Thoracic aorta (tissue), 2 donors: ENCODE measurements at regions not wholly inside any gene's neighbourhood (a gene's known extent, or its start where the extent isn't known, plus 50 kb on each side); places are given as distances from the start of the nearest gene placed in this dataset.
A peak's percentile ranks its signal among the peaks of the same experiment; 100 is the strongest.

Experiments used
- ATAC-seq: fragments of 150-250 bp; one replicate; pipeline ENCODE4 v1.8.0; 2017; ENCODE audit warnings: low read depth; ENCODE audit not compliant: insufficient number of reproducible peaks, low FRiP score
- DNase-seq: peaks from one replicate; pipeline ENCODE4 v3.0.0-alpha.2; 2020; ENCODE audit warnings: low spot score
- H3K27ac ChIP-seq, 2 donors: fragments of 200-600 bp; sonication (generic); 1 replicate in 1 of 2; 2 replicates in 1 of 2; pipeline ENCODE4 v1.5.1; 2016; ENCODE audit warnings: mild to moderate bottlenecking in 2 of 2, moderate library complexity in 2 of 2
- H3K27me3 ChIP-seq: fragments of 200-600 bp; sonication (generic); replicated peaks from 2 replicates; pipeline ENCODE4 v1.6.0; 2016; ENCODE audit warnings: mild to moderate bottlenecking; ENCODE audit not compliant: insufficient read depth
- H3K36me3 ChIP-seq: fragments of 200-600 bp; sonication (generic); one replicate; pipeline ENCODE4 v1.5.1; 2016
- H3K4me1 ChIP-seq, 2 donors: fragments of 200-600 bp; sonication (generic); 1 replicate in 1 of 2; 2 replicates in 1 of 2; pipeline versions ENCODE4 v1.5.1 to v1.6.0; 2016; ENCODE audit warnings: low read depth in 2 of 2, mild to moderate bottlenecking in 1 of 2; ENCODE audit not compliant: control insufficient read depth in 1 of 2
- H3K4me3 ChIP-seq: fragments of 200-600 bp; sonication (generic); 2 replicates; pipeline ENCODE4 v1.5.1; 2016; ENCODE audit warnings: mild to moderate bottlenecking
- H3K9me3 ChIP-seq: fragments of 200-600 bp; sonication (generic); 2 replicates; pipeline ENCODE4 v1.5.1; 2016
- TF ChIP-seq, protein P1 (sequence below): fragments of 200-600 bp; sonication (generic); IDR thresholded peaks from one replicate; pipeline ENCODE4 v1.5.1; 2019; ENCODE audit warnings: antibody characterized with exemption

DNA sequence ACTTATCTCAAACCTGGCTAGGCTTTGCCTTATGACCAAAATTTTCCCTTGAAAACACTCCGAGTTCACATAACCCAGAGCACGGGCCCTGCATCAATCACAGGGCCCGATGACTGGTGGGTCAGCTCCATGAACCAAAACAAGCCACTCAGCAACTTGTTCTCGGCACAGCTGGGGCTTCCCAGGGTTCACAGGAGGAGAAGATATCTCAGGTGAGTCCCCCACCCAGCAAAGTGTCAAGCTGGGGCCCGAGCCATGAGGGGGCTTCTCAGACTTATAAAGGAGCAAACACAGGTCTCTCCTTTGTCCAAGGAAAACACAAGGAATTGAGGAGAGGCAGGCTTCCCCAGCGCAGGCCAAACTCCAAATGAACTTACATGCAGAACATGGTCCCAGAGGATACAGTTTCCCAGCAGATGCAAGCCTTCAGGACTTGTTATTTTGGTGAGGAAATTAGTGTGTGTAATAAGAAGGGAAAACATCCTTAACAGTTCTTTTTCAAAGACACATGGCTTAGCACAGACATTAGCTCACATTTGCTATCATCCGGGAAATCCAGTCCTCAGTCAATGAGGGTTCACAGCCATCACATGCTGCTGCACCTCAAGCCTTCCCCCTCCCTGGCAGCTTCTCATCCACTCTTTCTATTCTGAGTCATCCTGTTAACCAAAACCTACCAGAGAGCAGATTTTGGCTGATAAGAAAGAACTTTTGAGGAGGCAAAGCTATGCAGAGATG is 98.1 kb upstream of the NFIA start:
- TF ChIP-seq, protein P1, sequence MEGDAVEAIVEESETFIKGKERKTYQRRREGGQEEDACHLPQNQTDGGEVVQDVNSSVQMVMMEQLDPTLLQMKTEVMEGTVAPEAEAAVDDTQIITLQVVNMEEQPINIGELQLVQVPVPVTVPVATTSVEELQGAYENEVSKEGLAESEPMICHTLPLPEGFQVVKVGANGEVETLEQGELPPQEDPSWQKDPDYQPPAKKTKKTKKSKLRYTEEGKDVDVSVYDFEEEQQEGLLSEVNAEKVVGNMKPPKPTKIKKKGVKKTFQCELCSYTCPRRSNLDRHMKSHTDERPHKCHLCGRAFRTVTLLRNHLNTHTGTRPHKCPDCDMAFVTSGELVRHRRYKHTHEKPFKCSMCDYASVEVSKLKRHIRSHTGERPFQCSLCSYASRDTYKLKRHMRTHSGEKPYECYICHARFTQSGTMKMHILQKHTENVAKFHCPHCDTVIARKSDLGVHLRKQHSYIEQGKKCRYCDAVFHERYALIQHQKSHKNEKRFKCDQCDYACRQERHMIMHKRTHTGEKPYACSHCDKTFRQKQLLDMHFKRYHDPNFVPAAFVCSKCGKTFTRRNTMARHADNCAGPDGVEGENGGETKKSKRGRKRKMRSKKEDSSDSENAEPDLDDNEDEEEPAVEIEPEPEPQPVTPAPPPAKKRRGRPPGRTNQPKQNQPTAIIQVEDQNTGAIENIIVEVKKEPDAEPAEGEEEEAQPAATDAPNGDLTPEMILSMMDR = no peak
- Histone ChIP-seq H3K4me1 (peaks cover 24 to 82% of the 10 kb centered on the region in 2 donors), H3K27ac (peak overlapping the region; percentile 88 to 94), H3K4me3 (peak overlapping the region; percentile 12), H3K36me3 (no peaks in the 10 kb centered on the region), H3K9me3 (no peaks in the 10 kb centered on the region), H3K27me3 (no peaks in the 10 kb centered on the region)
- peak; percentile 71 for ATAC-seq
- no peak for DNase-seq

DNA sequence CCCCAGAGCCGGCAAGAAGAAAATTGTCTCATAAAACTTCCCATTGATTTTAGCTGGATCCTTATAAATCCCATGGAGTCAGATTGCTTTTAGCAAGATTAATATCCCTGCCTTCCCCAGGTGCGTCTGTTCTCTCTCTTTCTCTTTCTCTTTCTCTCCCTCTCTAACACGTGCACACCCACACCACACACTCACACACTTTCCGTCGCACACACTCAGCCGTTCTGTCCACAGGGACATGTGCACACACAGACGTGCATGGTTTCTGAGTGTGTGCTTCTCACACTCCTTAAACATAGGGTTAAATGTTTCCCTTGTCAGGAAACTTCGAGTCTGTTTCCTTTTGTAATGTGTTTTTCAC is 98.7 kb upstream of the NFIA start:
- TF ChIP-seq, protein P1 = no peak
- no peaks in the 10 kb centered on the region for H3K36me3 ChIP-seq
- DNase-seq (no peak), ATAC-seq (no peak)
- H3K4me3 ChIP-seq = peak overlapping the region; percentile 12
- peaks cover 24 to 82% of the 10 kb centered on the region in 2 donors for H3K4me1 ChIP-seq
- no peaks in the 10 kb centered on the region for H3K9me3 ChIP-seq
- H3K27ac ChIP-seq = peak overlapping the region; percentile 88 to 94
- H3K27me3 ChIP-seq = no peaks in the 10 kb centered on the region

DNA sequence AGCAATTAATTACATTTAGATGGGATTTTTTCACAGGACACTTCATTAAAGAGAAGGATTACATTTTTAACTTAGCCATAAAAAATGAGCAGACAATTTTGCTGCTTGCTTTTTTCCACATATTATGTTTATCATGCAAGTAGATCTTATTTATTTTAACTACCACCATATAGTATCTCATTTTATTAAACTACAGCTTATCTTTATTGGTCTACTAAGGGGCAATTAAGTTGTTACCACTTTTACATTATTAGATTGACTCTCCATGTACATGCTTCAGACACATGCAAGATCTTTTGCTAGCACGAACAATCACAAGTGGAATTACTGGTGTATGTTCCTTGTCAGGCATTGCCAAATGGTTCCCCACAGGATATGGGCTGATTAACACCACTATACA is 99.8 kb upstream of the NFIA start:
- Histone ChIP-seq H3K9me3 (no peaks in the 10 kb centered on the region), H3K36me3 (no peaks in the 10 kb centered on the region), H3K4me1 (peaks cover 24 to 75% of the 10 kb centered on the region in 2 donors), H3K27me3 (no peaks in the 10 kb centered on the region), H3K4me3 (no peak overlapping the region), H3K27ac (peak overlapping the region; percentile 88 to 94)
- DNase-seq (no peak), ATAC-seq (no peak)
- TF ChIP-seq, protein P1 = no peak

DNA sequence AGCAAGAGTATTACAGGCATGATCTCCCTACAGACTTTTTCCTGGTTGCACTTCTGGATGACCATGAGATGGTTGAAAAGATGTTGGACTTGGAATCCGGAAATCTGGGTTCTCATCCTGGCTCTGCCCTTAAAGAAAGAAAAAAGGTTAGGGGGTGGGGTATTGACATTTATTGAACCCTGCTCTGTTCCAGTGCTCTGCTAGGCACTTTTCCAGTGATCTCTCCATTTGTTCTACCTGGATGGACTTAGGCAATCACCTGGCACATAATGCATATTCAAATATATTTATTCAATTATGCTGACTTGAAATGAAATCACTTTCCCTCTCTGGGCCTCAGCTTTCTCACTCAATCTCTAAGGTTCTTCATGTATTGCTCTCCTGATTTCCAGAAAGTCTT is 101.0 kb upstream of the NFIA start:
- DNase-seq (no peak), ATAC-seq (no peak)
- Histone ChIP-seq H3K4me3 (no peak overlapping the region), H3K27me3 (no peaks in the 10 kb centered on the region), H3K9me3 (no peaks in the 10 kb centered on the region), H3K36me3 (no peaks in the 10 kb centered on the region), H3K4me1 (peaks cover 29 to 78% of the 10 kb centered on the region in 2 donors), H3K27ac (peak overlapping the region; percentile 88 to 94)
- TF ChIP-seq, protein P1 = no peak

DNA sequence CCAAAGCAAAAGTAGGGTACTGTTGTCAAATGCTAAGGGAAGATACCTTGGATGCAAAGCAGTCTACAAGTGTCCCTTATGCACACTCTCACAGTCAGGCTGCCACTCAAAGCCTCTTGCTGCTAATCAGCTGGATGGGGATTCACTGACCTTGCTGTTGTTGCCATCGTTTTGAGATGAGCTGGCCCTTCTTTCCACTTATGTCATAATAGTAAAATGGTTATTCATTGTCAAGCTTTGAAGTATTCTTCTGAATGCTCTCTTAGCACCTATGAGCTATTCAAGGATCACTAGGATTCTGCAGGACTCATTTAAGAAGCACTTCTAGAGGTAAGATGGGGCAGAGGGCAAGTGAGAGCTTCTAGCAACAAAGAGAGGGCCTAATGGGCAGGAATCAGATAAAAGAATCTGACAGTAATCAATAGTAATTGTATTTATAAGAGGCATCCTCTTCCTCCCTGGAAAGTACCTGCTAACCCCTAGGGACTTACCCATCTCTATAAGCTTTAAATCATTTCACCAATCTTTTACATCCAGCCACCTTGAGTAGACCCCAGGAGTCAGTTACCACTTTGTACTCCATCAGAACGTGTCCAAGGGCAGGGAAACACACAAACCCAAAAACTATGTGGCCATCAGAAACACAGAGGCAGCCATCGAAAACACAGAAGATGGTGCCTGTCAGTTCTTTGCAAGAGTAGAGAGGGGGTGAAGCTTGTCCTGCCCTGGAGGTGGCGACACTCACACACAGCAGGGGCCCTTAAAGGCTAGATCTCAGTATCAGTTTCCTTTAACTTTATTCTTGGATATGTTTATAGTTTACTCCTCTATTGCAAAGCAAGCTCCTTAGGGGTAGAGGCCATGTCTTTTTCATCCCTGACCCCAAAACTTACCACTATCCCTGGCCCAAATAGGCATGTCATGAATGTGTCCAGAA is 103.7 kb upstream of the NFIA start:
- H3K4me1 ChIP-seq = peaks cover 29 to 78% of the 10 kb centered on the region in 2 donors
- TF ChIP-seq, protein P1 = peak; percentile 40
- H3K27ac ChIP-seq = peak overlapping the region; percentile 27 to 94
- DNase-seq = no peak
- no peaks in the 10 kb centered on the region for H3K36me3 ChIP-seq
- H3K4me3 ChIP-seq = no peak overlapping the region
- no peaks in the 10 kb centered on the region for H3K27me3 ChIP-seq
- H3K9me3 ChIP-seq = no peaks in the 10 kb centered on the region
- ATAC-seq = no peak
